Mesenchymal stem cell (in vitro differentiated cells and primary cell): ENCODE measurements at regions not wholly inside any gene's neighbourhood (a gene's known extent, or its start where the extent isn't known, plus 50 kb on each side); places are given as distances from the start of the nearest gene placed in this dataset.

Source experiments
- DNase-seq: peaks from one replicate; pipeline ENCODE4 v3.0.0-alpha.2; 2013
- H2AFZ ChIP-seq: one replicate; pipeline ENCODE4 v1.6.1; 2013; ENCODE audit warnings: low read depth, mild to moderate bottlenecking, control low read depth, inconsistent platforms, low read length, moderate library complexity
- H2AK5ac ChIP-seq: 2 replicates; pipeline ENCODE4 v1.6.1; 2013; ENCODE audit warnings: low read length, moderate library complexity, mild to moderate bottlenecking, inconsistent platforms; ENCODE audit not compliant: severe bottlenecking
- H2BK120ac ChIP-seq: one replicate; pipeline ENCODE4 v1.6.1; 2013; ENCODE audit warnings: low read depth, mild to moderate bottlenecking, inconsistent platforms, low read length, moderate library complexity
- H2BK12ac ChIP-seq, 2 experiments: one replicate each; pipeline ENCODE4 v1.6.1; 2013; ENCODE audit warnings: inconsistent platforms in 2 of 2, low read length in 2 of 2, mild to moderate bottlenecking in 2 of 2, moderate library complexity in 2 of 2, control low read depth in 1 of 2
- H2BK15ac ChIP-seq: one replicate; pipeline ENCODE4 v1.6.1; 2013; ENCODE audit warnings: mild to moderate bottlenecking, low read depth, inconsistent platforms; ENCODE audit not compliant: poor library complexity, severe bottlenecking
- H2BK5ac ChIP-seq: 2 replicates; pipeline ENCODE4 v1.6.1; 2013; ENCODE audit warnings: low read depth, mild to moderate bottlenecking, low read length, control low read depth, inconsistent platforms; ENCODE audit not compliant: poor library complexity, severe bottlenecking
- H3K14ac ChIP-seq, 2 experiments: one replicate each; pipeline ENCODE4 v1.6.1; 2013; ENCODE audit warnings: inconsistent platforms in 2 of 2, low read length in 2 of 2, control low read depth in 1 of 2, mild to moderate bottlenecking in 1 of 2, moderate library complexity in 1 of 2
- H3K18ac ChIP-seq, 2 experiments: one replicate each; pipeline ENCODE4 v1.6.1; 2013; ENCODE audit warnings: inconsistent platforms in 2 of 2, low read length in 2 of 2, control low read depth in 1 of 2, low read depth in 1 of 2, mild to moderate bottlenecking in 1 of 2
- H3K23ac ChIP-seq, 2 experiments: one replicate each; pipeline ENCODE4 v1.6.1; 2013; ENCODE audit warnings: inconsistent platforms in 2 of 2, low read length in 2 of 2, mild to moderate bottlenecking in 2 of 2, moderate library complexity in 2 of 2, control low read depth in 1 of 2
- H3K27ac ChIP-seq: 2 replicates; pipeline ENCODE4 v1.5.1; 2013; ENCODE audit warnings: mild to moderate bottlenecking, moderate library complexity, low read length, control low read depth, inconsistent platforms; ENCODE audit not compliant: poor library complexity, severe bottlenecking
- H3K27me3 ChIP-seq, 2 experiments: 2 replicates each; pipeline versions ENCODE4 v1.6.1 to v1.7.0; 2013; ENCODE audit warnings: low read length in 2 of 2, mild to moderate bottlenecking in 2 of 2, moderate library complexity in 2 of 2, control low read depth in 1 of 2, inconsistent platforms in 1 of 2; ENCODE audit not compliant: control insufficient read depth in 1 of 2, insufficient read depth in 1 of 2
- H3K36me3 ChIP-seq, 2 experiments: 2 replicates each; pipeline versions ENCODE4 v1.6.1 to v1.7.0; 2013; ENCODE audit warnings: low read length in 2 of 2, control low read depth in 1 of 2, inconsistent platforms in 1 of 2, low read depth in 1 of 2, mild to moderate bottlenecking in 1 of 2; ENCODE audit not compliant: insufficient read depth in 2 of 2, control insufficient read depth in 1 of 2
- H3K4ac ChIP-seq, 2 experiments: one replicate each; pipeline ENCODE4 v1.6.1; 2013; ENCODE audit warnings: inconsistent platforms in 2 of 2, low read length in 2 of 2, mild to moderate bottlenecking in 2 of 2, moderate library complexity in 2 of 2, control low read depth in 1 of 2, low read depth in 1 of 2
- H3K4me1 ChIP-seq: 2 replicates; pipeline ENCODE4 v1.6.1; 2013; ENCODE audit warnings: low read depth, low read length, control low read depth; ENCODE audit not compliant: control insufficient read depth, insufficient read depth
- H3K4me2 ChIP-seq: 2 replicates; pipeline ENCODE4 v1.6.1; 2013; ENCODE audit warnings: low read length, mild to moderate bottlenecking, inconsistent platforms; ENCODE audit not compliant: poor library complexity, severe bottlenecking
- H3K4me3 ChIP-seq, 2 experiments: 2 replicates each; pipeline versions ENCODE4 v1.5.1 to v1.7.0; 2013; ENCODE audit warnings: low read length in 2 of 2, mild to moderate bottlenecking in 2 of 2, control low read depth in 1 of 2, low read depth in 1 of 2; ENCODE audit not compliant: insufficient read depth in 1 of 2
- H3K79me1 ChIP-seq: replicated peaks from 2 replicates; pipeline ENCODE4 v1.6.1; 2013; ENCODE audit warnings: mild to moderate bottlenecking, control low read depth, low read length, inconsistent platforms; ENCODE audit not compliant: poor library complexity, severe bottlenecking
- H3K9ac ChIP-seq: 2 replicates; pipeline ENCODE4 v1.7.0; 2013; ENCODE audit warnings: mild to moderate bottlenecking, low read length, moderate library complexity
- H3K9me3 ChIP-seq: 2 replicates; pipeline ENCODE4 v1.7.0; 2013; ENCODE audit warnings: mild to moderate bottlenecking, low read length; ENCODE audit not compliant: control insufficient read depth
- H4K8ac ChIP-seq: one replicate; pipeline ENCODE4 v1.6.1; 2013; ENCODE audit warnings: inconsistent platforms, mild to moderate bottlenecking, low read length, moderate library complexity
- H4K91ac ChIP-seq: one replicate; pipeline ENCODE4 v1.6.1; 2013; ENCODE audit warnings: mild to moderate bottlenecking, low read length, inconsistent platforms
- WGBS: methylation state at CpG from one replicate; pipeline ENCODE4 v1.1.7; 2013; ENCODE audit warnings: mixed read lengths; 5-methylcytosine and 5-hydroxymethylcytosine counted together

DNA sequence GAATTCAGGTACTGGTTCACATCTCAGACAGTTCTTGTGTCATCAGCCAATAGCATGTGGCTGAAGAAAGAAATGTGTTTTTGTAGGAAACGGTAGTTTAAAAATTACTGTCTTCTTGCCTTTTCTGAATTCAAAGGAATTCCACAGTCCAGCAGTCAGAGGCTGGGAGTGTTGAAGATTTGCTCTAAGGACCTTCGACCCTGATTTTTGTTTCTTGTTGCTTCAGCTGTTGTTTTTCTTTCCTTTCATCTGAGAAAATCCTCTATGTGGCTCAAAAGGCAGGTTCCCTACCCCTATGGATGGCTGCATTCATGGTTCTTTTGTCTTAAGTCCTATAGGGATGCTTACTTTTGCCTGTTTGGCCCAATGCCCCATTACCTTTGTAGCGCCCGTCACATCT is 304.9 kb downstream of the TMEM167A start:
- Histone ChIP-seq H3K36me3 (no peaks in the 10 kb centered on the region), H2BK120ac (no peak overlapping the region), H2BK12ac (no peak overlapping the region), H2AK5ac (no peak overlapping the region), H3K23ac (no peak overlapping the region), H3K9me3 (no peaks in the 10 kb centered on the region), H3K27ac (peak overlapping the region; percentile 31), H3K79me1 (no peaks in the 10 kb centered on the region), H3K18ac (no peak overlapping the region), H3K4me3 (no peak overlapping the region), H2BK15ac (no peak overlapping the region), H4K91ac (no peak overlapping the region), H3K4ac (no peak overlapping the region), H3K27me3 (no peaks in the 10 kb centered on the region), H3K9ac (no peak overlapping the region), H4K8ac (no peak overlapping the region), H2AFZ (no peak overlapping the region), H2BK5ac (no peak overlapping the region), H3K14ac (no peak overlapping the region), H3K4me1 (peaks cover 6% of the 10 kb centered on the region), H3K4me2 (no peak overlapping the region)
- no peak for DNase-seq
- 96% methylated on average over 4 of the region's 4 CpGs for WGBS

DNA sequence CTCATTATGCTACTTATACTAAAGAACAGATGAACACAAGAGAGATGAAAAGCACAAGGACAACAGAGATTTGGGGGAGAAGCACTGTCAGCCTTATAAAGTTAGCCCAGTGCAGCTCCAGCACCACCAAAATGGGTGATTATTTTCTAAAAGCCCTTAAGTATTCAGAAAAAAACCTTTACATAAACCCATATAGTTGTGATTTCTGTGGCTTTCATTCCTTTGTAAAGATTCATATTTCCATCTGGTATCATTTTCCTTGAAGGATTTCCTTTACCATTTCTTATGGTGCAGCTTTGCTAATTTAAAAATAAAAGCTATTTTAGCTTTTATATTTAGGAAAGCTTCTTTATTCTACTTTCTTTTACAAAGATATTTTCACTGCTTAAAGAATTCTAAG is 311.0 kb downstream of the TMEM167A start:
- Histone ChIP-seq H3K9me3 (no peaks in the 10 kb centered on the region), H3K4me2 (no peak overlapping the region)

DNA sequence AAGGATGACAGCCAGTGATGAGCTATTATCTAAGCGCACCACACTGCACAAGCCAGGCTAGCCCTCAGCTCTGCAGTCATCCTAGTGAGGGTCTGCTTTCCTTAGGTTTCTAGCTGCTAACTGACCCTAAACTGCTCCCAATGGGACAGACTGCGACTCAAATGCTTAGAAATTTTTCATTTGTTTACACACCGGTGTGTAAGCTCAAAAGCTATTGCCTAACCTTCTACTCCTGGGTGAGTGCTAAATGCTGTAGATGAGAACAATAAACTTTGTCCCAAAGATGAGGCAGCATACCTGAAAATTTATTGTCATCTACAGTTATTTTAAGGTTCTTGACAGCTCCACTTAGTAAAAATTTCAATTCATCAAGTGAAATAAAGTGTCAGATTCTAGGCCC is 311.4 kb downstream of the TMEM167A start:
- Histone ChIP-seq H3K9me3 (no peaks in the 10 kb centered on the region), H3K4ac (no peak overlapping the region), H3K4me2 (no peak overlapping the region), H2AK5ac (no peak overlapping the region), H2BK12ac (no peak overlapping the region), H2BK15ac (no peak overlapping the region), H3K9ac (no peak overlapping the region), H3K36me3 (no peaks in the 10 kb centered on the region), H2AFZ (no peak overlapping the region), H3K79me1 (no peaks in the 10 kb centered on the region), H4K91ac (no peak overlapping the region), H3K4me3 (no peak overlapping the region), H2BK5ac (no peak overlapping the region), H3K4me1 (no peaks in the 10 kb centered on the region), H3K14ac (no peak overlapping the region), H3K27me3 (no peaks in the 10 kb centered on the region), H3K27ac (no peak overlapping the region), H3K23ac (no peak overlapping the region), H4K8ac (no peak overlapping the region), H2BK120ac (no peak overlapping the region), H3K18ac (no peak overlapping the region)
- no peak for DNase-seq
- 50% methylated on average over 1 of the region's 3 CpGs for WGBS

More for the DNA sequence above, 311.0 kb downstream of the TMEM167A start:
- H4K91ac ChIP-seq: no peak overlapping the region
- no peak overlapping the region for H2AK5ac ChIP-seq
- no peak overlapping the region for H3K4me3 ChIP-seq
- no peaks in the 10 kb centered on the region for H3K79me1 ChIP-seq
- no peak overlapping the region for H2BK15ac ChIP-seq
- H2AFZ ChIP-seq: no peak overlapping the region
- no peak overlapping the region for H3K23ac ChIP-seq
- H3K4ac ChIP-seq: no peak overlapping the region
- H3K4me1 ChIP-seq: no peaks in the 10 kb centered on the region
- no peak overlapping the region for H4K8ac ChIP-seq
- no peak overlapping the region for H3K27ac ChIP-seq
- no peak overlapping the region for H2BK12ac ChIP-seq
- no peak for DNase-seq
- no peak overlapping the region for H2BK5ac ChIP-seq
- H3K18ac ChIP-seq: no peak overlapping the region
- no peak overlapping the region for H3K14ac ChIP-seq
- no peaks in the 10 kb centered on the region for H3K27me3 ChIP-seq
- H3K36me3 ChIP-seq: no peaks in the 10 kb centered on the region
- H3K9ac ChIP-seq: no peak overlapping the region
- no peak overlapping the region for H2BK120ac ChIP-seq

DNA sequence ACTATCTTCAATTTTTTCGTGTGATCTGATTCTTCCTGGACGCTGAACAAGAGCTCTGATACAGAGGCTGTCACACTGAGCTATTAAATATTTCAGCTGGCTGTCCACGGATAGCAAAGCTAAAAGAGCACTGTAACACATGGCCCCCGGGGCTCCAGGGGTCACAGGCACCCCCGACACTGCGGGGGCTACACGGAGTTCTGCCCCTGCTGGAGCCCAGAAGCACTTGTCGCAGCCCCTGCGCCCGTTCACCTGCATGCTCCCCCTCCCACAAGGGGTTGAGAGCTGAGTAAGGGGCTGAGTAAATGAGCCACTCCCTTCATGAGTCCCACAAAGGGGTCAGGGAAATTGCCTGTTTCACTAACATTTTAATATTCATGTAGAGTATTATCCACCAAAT is 316.3 kb downstream of the TMEM167A start:
- 81% methylated on average over 10 of the region's 10 CpGs for WGBS
- H2BK12ac ChIP-seq: no peak overlapping the region

More for the DNA sequence above, 316.3 kb downstream of the TMEM167A start:
- H3K4me2 ChIP-seq: no peak overlapping the region
- no peaks in the 10 kb centered on the region for H3K9me3 ChIP-seq
- no peak overlapping the region for H2AFZ ChIP-seq
- no peak overlapping the region for H3K18ac ChIP-seq
- DNase-seq: no peak
- no peak overlapping the region for H3K4ac ChIP-seq
- no peak overlapping the region for H3K4me3 ChIP-seq
- no peaks in the 10 kb centered on the region for H3K27me3 ChIP-seq
- no peak overlapping the region for H3K14ac ChIP-seq
- H3K23ac ChIP-seq: no peak overlapping the region
- H2BK15ac ChIP-seq: no peak overlapping the region
- no peaks in the 10 kb centered on the region for H3K36me3 ChIP-seq
- no peak overlapping the region for H2BK120ac ChIP-seq
- H3K27ac ChIP-seq: no peak overlapping the region
- no peak overlapping the region for H4K8ac ChIP-seq
- no peak overlapping the region for H2BK5ac ChIP-seq
- no peak overlapping the region for H2AK5ac ChIP-seq
- no peaks in the 10 kb centered on the region for H3K4me1 ChIP-seq
- H4K91ac ChIP-seq: no peak overlapping the region
- H3K79me1 ChIP-seq: no peaks in the 10 kb centered on the region
- H3K9ac ChIP-seq: no peak overlapping the region
